H54 (cell line): ENCODE measurements at regions not wholly inside any gene's neighbourhood (a gene's known extent, or its start where the extent isn't known, plus 50 kb on each side); places are given as distances from the start of the nearest gene placed in this dataset.

Experiments used
- DNase-seq: peaks from one replicate; pipeline ENCODE4 v3.0.0; 2011; ENCODE audit warnings: low spot score, mixed read lengths; ENCODE audit not compliant: insufficient read length
- FAIRE-seq: peaks from 3 replicates; lab custom pipeline; 2011; peaks lifted over from hg19 to GRCh38; lab: Jason Lieb, UNC
- POLR2A ChIP-seq: IDR thresholded peaks from 2 replicates; pipeline ENCODE4 v1.6.1; 2011; ENCODE audit warnings: low read depth, mild to moderate bottlenecking, low read length

- TF ChIP-seq POLR2A = no peak
- FAIRE-seq (no peak), DNase-seq (no peak)
These were observed 238.9 kb upstream of the API5 start for GRCh38 chr11:43072911-43073310.

- FAIRE-seq (no peak), DNase-seq (no peak)
- no peak for TF ChIP-seq POLR2A
These were observed 237.0 kb upstream of the API5 start for GRCh38 chr11:43074810-43075209.

GRCh38 chr11:43101113-43101512, 210.7 kb upstream of the API5 start:
- TF ChIP-seq POLR2A = no peak
- no peak for FAIRE-seq

GRCh38 chr11:43116071-43116470, 195.7 kb upstream of the API5 start:
- no peak for TF ChIP-seq POLR2A
- DNase-seq (no peak), FAIRE-seq (no peak)

More at GRCh38 chr11:43101113-43101512, 210.7 kb upstream of the API5 start:
- DNase-seq = no peak

- TF ChIP-seq POLR2A = no peak
- DNase-seq (no peak), FAIRE-seq (no peak)
These were observed 192.4 kb upstream of the API5 start for GRCh38 chr11:43119275-43119970.

- FAIRE-seq (no peak), DNase-seq (no peak)
These were observed 189.2 kb upstream of the API5 start for GRCh38 chr11:43122546-43122945.

GRCh38 chr11:43123443-43123842, 188.4 kb upstream of the API5 start:
- no peak for FAIRE-seq
- TF ChIP-seq POLR2A = no peak
- DNase-seq = no peak

More at GRCh38 chr11:43122546-43122945, 189.2 kb upstream of the API5 start:
- no peak for TF ChIP-seq POLR2A

- FAIRE-seq (no peak), DNase-seq (no peak)
- TF ChIP-seq POLR2A = no peak
These were observed 187.4 kb upstream of the API5 start for GRCh38 chr11:43124272-43124935.

- FAIRE-seq (no peak), DNase-seq (no peak)
- no peak for TF ChIP-seq POLR2A
These were observed 182.5 kb upstream of the API5 start for GRCh38 chr11:43129329-43129728.

GRCh38 chr11:43130616-43131015, 181.2 kb upstream of the API5 start:
- FAIRE-seq = no peak
- TF ChIP-seq POLR2A = no peak
- DNase-seq = no peak

GRCh38 chr11:43135966-43136534, 175.7 kb upstream of the API5 start:
- FAIRE-seq (no peak), DNase-seq (no peak)
- TF ChIP-seq POLR2A = no peak

- DNase-seq (no peak), FAIRE-seq (no peak)
- no peak for TF ChIP-seq POLR2A
These were observed 173.1 kb upstream of the API5 start for GRCh38 chr11:43138621-43139140.

- DNase-seq (no peak), FAIRE-seq (no peak)
- TF ChIP-seq POLR2A = no peak
These were observed 166.1 kb upstream of the API5 start for GRCh38 chr11:43145653-43146052.

- no peak for DNase-seq
- no peak for FAIRE-seq
- TF ChIP-seq POLR2A = no peak
These were observed 161.1 kb upstream of the API5 start for GRCh38 chr11:43150697-43151096.
